Urothelium cell line (cell line): ENCODE measurements at regions not wholly inside any gene's neighbourhood (a gene's known extent, or its start where the extent isn't known, plus 50 kb on each side); places are given as distances from the start of the nearest gene placed in this dataset.
"Not testable (repeated sequence)": the region's sequence is repeated elsewhere in the genome, so short reads cannot be mapped to it uniquely, and the experiment has no call there.

Experiments used
- DNase-seq: peaks from one replicate; pipeline ENCODE4 v3.0.0; 2011; ENCODE audit warnings: low spot score, mixed read lengths
- FAIRE-seq: peaks from 2 replicates; lab custom pipeline; 2011; peaks lifted over from hg19 to GRCh38; lab: Jason Lieb, UNC

GRCh38 chr12:116327992-116328391, 50.5 kb upstream of the MED13L start:
- not testable (repeated sequence) for FAIRE-seq

GRCh38 chr12:116331876-116332275, 54.4 kb upstream of the MED13L start:
- FAIRE-seq (no peak), DNase-seq (no peak)

More at GRCh38 chr12:116327992-116328391, 50.5 kb upstream of the MED13L start:
- not testable (repeated sequence) for DNase-seq

- no peak for DNase-seq
- no peak for FAIRE-seq
Observed at GRCh38 chr12:116332705-116333380, 55.4 kb upstream of the MED13L start.

- no peak for FAIRE-seq
Observed at GRCh38 chr12:116333402-116333801, 55.9 kb upstream of the MED13L start.

GRCh38 chr12:116336542-116337065, 59.1 kb upstream of the MED13L start:
- no peak for FAIRE-seq
- DNase-seq = no peak

More at GRCh38 chr12:116333402-116333801, 55.9 kb upstream of the MED13L start:
- DNase-seq = no peak

GRCh38 chr12:116337312-116337711, 59.8 kb upstream of the MED13L start:
- FAIRE-seq (no peak), DNase-seq (no peak)

- FAIRE-seq (no peak), DNase-seq (no peak)
Observed at GRCh38 chr12:116338064-116338846, 60.8 kb upstream of the MED13L start.

- no peak for FAIRE-seq
- DNase-seq = no peak
Observed at GRCh38 chr12:116339062-116339461, 61.6 kb upstream of the MED13L start.

GRCh38 chr12:116339800-116340371, 62.4 kb upstream of the MED13L start:
- DNase-seq (no peak), FAIRE-seq (no peak)

GRCh38 chr12:116343331-116343884, 65.9 kb upstream of the MED13L start:
- DNase-seq (no peak), FAIRE-seq (no peak)

GRCh38 chr12:116346222-116346621, 68.7 kb upstream of the MED13L start:
- FAIRE-seq = no peak
- no peak for DNase-seq

- DNase-seq = peak; percentile 57
- FAIRE-seq = no peak
Observed at GRCh38 chr12:116346741-116347140, 69.2 kb upstream of the MED13L start.

GRCh38 chr12:116347265-116347664, 69.8 kb upstream of the MED13L start:
- FAIRE-seq (no peak), DNase-seq (no peak)

- no peak for FAIRE-seq
Observed at GRCh38 chr12:116352315-116352835, 74.9 kb upstream of the MED13L start.

GRCh38 chr12:116353958-116354357, 76.5 kb upstream of the MED13L start:
- FAIRE-seq = no peak
- DNase-seq = no peak

More at GRCh38 chr12:116352315-116352835, 74.9 kb upstream of the MED13L start:
- DNase-seq = no peak

GRCh38 chr12:116354534-116354933, 77.0 kb upstream of the MED13L start:
- FAIRE-seq (no peak), DNase-seq (no peak)

GRCh38 chr12:116354950-116355783, 77.7 kb upstream of the MED13L start:
- peak; percentile 52 for FAIRE-seq

GRCh38 chr12:116358536-116358892, 81.0 kb upstream of the MED13L start:
- no peak for FAIRE-seq
- no peak for DNase-seq

More at GRCh38 chr12:116354950-116355783, 77.7 kb upstream of the MED13L start:
- peak; percentile 13 for DNase-seq

- peak; percentile 75 for DNase-seq
- no peak for FAIRE-seq
Observed at GRCh38 chr12:116358893-116359761, 81.6 kb upstream of the MED13L start.
